HG02981 (cell line): ENCODE measurements at regions not wholly inside any gene's neighbourhood (a gene's known extent, or its start where the extent isn't known, plus 50 kb on each side); places are given as distances from the start of the nearest gene placed in this dataset.

Experiments
- ATAC-seq: cut with Tn5 transposase; IDR thresholded peaks from one replicate; pipeline ENCODE4 v1.9.1; 2021; ENCODE audit warnings: mild to moderate bottlenecking, moderate library complexity; ENCODE audit not compliant: unreplicated experiment

DNA sequence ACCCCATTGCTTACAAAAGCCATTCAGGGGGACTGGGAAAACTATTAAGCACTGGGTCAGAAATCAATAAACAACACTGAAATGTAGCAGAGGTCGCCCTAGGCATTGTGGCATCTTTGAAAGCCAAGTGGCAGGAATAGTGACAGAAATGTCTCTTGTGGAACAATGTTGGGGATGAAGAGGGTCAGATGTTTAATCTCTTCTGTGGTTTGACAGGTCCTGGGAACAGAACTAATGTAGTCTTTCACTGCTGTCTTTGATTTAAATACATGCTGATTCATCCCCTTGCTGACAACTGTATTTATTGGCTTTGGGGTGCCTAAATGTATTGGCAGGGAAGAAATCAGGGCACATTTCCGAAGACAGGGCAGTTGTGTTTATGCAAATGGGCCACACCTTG is 194.8 kb downstream of the ATG4C start:
- no peak for ATAC-seq

- ATAC-seq: no peak
Measured at GRCh38 chr1:62981434-62981833, 197.5 kb downstream of the ATG4C start.

DNA sequence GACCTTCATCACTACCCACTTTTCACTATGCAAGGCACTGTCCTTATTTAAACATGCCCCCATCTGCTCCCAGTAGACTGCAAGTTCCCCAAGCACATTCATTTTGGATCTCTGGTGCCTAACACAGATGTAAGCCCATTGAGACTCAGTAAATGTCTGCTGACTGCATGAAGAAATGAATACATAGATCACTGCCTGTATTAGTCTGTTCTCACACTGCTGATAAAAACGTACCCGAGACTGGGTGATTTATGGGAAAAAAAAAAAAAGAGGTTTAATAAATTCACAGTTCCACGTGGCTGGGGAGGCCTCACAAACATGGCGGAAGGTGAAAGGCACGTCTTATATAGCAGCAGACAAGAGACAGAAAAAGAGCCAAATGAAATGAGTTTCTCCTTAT is 204.9 kb downstream of the ATG4C start:
- no peak for ATAC-seq

DNA sequence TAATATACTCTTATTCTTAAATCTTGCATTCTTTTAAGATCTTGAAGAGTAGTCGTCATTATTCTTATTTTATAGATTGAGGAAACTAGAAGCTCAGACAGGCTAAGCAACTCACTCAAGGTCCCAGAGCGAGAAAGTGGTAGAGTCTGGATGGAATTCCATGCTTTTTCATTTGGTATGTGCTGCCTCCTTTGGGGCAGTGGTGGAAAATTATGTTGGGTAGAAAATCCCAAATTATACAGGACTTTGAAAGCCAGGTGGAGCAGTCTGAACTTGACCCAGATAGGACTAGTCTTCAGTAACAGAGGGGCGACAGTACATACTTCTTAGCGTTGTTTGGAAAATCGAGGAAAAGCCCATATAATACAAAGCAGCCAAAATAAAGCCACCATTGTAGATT is 205.6 kb downstream of the ATG4C start:
- ATAC-seq: no peak

DNA sequence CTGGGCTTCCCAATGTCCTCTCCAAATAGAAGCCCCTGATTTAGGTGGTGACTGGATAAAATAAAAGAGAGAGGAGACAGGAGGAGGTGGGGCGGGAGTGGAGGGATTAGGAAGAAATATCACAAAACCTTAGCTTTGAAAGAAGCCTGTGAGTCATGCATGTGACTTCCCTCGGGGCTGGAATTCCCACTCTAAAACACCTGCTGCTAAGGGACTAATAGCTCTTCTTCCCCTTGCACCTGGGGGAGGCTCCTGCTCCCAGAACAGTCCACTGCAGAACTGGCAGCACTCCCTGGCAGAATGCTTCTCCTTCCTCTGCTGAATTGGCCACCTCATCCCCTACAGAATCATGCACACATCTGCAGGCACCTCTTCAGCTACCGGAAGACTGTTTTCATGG is 207.2 kb downstream of the ATG4C start:
- ATAC-seq: no peak

DNA sequence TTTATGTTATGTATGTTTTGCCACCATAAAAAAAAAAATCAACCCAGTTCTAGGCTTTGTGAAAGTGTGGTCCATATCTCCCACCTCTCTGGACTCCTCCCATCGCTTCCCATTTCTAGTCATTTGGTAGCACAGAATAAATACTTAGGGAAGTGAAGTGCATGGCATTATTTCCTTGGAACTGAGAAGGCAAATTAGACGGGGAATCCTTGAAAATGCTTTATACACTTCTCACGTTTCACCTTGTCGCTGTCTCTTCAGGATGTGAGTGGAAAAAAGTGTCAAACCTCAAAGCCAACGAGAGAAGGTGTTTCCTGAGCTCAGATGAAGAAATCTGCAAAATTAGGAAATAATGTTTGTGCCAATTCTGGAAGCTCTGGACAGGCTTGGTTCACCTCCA is 209.9 kb downstream of the ATG4C start:
- ATAC-seq: no peak

DNA sequence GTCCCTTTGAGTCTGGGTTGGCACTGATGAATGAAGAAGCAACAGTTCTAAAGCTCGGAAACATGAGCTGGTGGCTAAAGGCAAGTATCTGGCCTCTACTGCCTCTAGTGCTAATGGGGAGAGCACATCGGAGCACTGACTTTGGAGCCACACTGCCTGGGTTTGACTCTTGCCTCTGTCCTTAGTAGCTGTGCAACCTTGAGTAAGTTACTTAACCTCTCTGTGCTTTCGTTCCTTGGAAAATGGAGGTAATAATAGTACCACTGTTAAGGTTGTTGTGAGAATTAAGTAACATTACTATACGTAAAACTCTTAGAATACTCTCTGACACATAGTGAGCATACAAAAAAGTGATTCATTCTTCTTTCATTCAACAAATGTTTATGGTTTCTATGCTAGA is 211.2 kb downstream of the ATG4C start:
- ATAC-seq: no peak

DNA sequence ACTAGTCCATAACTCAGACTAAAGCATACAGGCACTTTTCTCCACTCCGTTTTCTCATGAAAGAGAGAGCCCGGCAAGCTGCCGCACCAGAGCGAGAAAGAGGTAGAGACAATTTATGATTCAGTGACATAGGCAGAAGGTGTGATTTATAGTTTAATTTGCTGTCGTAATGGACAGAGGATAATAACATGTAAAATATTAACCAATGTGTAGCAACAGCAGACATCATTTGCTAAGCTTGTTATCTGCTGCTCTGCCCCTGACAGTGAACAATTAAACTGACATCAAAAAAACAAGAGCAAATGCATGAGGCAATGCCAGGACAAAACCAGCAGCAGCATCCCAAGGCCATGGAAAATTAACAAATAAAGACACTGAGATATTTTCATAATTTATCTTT is 214.0 kb downstream of the ATG4C start:
- ATAC-seq: no peak

DNA sequence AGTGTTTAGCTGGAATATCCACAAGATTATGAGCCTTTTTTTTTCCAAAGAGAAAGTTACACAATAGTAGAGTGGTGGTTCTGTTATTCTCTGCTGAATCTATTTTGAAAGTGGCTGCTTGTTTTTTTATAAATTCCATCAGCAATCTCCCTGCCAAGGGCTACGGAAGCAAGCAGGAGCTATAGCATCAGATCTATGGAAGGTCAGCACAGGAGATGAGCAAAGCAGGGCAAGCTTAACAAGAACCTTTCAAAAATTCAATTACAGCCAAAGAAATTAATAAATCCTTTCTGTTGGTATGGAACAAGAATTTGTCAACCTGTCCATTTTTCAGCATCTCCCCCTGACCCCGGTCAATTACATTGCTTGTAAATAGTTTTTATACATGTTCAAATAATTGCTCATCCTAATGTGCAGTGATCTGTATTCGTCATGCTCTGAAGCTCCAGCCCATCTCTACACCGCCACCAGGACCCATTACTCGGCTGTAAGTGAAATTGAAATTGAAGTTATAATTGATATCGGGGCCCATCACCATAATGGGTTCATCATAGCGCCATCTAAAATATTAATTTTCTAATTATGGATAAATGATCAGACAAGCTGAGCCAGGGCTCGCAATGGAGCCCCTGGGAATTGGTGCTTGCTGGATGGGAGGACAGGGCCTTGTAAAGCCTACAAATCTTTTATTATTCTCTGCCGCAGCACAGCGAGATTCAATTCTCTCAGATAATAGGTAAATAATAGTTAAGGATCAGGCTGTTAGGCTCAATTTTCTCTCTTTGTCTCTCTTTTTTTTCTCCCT is 215.1 kb downstream of the ATG4C start:
- ATAC-seq: no peak

GRCh38 chr1:63000508-63000907 is 216.6 kb downstream of the ATG4C start:
- no peak for ATAC-seq

GRCh38 chr1:63004868-63005267 is 220.9 kb downstream of the ATG4C start:
- no peak for ATAC-seq

- ATAC-seq: no peak
Measured at GRCh38 chr1:63005812-63006211, 221.9 kb downstream of the ATG4C start.

GRCh38 chr1:63009421-63009820 is 225.5 kb downstream of the ATG4C start:
- ATAC-seq: no peak

DNA sequence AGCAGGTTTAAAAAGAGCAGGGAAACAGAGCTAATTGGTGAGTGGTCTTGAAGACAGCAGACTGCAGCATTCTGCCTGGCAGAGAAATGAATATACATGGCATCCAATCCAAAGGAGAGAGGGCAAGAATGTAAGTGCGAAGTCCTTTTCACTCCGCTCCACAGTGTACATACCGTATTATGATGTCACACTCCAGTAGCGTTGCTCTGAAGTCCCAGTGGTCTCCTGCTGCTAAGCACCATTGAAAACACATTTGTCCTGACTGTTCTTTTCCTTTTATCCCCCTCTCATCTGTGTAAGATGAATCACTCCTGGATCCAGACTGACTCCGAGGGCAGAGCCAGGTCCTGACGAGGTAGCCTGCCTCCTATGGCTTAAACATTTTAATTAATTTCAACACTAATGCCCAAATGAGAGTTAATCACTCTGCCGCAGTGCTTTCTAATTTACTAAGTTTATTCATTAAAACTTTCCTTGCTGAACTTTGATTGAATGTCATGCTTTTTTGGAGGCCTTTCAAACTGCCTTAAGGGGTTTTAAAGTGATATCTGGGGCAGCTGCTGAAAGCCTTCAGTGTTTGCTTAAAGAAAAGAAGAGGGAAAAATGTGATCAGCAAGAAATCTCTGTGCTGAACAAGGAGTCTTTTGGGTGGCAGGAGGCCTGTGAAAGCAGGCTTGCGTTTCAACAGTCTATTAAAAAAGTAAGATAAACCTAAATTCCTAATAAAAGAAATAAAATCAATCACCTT is 227.2 kb downstream of the ATG4C start:
- no peak for ATAC-seq

DNA sequence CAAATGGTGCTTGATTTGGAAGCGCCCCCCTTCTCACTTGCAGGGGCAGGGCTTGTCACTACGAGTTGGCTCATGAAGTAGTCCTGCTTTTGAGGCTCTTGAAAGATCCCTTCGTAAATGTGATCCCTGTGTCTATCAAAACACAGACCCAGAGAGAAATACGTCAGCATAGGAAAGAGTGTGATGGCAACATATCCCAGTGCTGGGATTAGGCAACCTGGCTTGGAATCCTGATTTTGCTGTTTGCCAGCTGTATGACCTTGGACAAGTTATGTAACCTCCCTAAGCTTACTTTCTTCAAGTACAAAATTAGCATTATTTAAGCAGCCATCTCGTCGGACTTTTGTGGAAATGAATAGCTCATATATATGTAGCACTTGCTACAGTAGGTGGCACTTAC is 228.4 kb downstream of the ATG4C start:
- ATAC-seq: no peak

- no peak for ATAC-seq
Measured at GRCh38 chr1:63014267-63014666, 230.3 kb downstream of the ATG4C start.

DNA sequence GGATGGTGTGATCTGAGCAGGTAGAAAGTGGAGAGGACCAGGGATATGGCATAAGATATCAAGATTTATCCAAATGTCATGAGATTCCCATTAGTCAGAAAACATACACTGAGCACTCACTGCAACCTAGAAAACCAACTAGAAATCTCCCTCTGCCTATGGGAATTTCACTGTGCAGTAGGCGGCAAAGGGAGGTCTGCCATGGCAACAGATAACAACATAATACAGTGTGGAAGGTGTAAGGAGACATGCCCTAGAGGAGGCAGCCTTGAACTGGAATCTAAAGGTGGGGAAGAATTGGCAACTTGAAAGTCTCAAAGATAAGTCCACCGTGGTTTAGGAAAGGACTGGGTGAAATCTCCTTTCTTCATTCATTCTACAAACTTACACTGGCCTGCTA is 238.4 kb downstream of the ATG4C start:
- no peak for ATAC-seq

DNA sequence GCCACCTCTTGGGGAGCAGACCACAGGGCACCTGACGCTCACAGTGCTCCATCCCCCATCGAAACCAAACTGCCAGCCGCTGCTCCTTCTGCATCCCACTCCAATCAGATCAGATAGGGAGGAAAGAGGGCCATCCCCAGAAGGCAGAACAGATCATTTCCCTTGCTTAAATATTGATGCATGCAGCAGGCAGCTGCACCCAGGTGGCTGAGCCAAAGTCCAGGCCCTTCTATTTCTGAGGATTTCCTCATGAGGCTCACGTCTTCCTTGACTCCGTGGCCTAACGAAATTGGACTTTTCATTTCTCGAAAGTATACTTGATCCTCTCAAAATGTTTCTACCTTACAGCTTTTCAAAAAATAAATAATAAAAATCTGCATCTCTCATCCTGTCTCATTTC is 239.2 kb downstream of the ATG4C start:
- no peak for ATAC-seq

GRCh38 chr1:63023637-63024036 is 239.7 kb downstream of the ATG4C start:
- ATAC-seq: no peak

GRCh38 chr1:63024132-63024531 is 240.2 kb downstream of the ATG4C start:
- no peak for ATAC-seq

DNA sequence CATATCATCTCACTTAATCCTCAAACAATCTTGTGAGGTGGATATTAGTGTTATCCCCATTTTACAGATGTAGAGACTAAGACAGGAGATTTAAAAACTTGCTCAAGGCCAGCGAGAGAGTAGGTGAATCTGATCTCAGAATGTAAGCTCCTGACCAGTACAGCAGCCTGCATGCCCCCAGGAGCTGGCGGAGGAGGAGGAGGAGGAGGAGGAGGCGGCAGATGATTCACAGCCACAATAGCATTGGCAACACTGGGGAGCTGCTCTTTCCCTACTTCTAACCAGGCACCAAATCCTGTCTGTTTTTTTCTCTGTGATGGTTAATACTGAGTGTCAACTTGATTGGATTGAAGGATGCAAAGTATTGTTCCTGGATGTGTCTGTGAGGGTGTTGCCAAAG is 243.2 kb downstream of the ATG4C start:
- ATAC-seq: no peak

DNA sequence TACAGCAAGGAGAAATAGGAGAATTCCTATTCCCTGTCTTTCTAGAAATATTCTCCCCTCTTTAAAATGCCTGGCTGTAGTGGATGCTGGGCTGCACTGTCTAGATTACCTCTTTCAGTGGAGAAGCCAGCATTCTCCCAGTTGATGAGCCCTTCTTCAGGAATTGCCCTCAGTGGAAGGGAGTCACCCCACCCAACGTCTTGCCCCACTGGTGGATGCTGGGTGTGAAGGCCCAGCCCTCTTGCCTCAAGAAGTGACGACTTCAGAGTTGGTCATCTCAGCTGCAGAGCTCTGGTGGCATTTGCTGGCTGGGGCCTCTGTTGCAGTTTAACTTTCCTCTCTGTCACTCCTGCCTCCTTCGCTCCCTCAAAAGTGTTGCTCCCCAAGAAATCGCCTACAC is 248.2 kb downstream of the ATG4C start:
- no peak for ATAC-seq

DNA sequence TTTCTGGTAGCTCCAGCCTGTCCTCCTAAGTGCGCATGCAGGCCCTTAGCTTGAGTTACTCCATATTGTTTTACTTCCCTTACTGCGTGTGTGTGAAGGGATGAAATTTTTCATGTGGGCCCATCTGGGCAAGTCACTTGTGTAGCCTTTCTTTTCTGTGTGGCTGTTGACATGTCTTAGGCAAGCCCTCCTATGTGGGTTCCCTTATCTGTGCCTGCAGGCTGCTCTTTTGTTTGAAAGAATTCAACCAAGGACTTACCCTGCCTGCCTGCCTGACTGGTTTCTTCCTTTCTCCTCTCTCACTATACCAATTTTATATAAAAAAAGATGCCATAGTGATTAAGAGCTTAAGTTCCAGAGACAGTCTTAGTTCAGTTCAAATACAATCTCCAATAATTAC is 249.3 kb downstream of the ATG4C start:
- no peak for ATAC-seq
